ENCODE measurements at regions not wholly inside any gene's neighbourhood (a gene's known extent, or its start where the extent isn't known, plus 50 kb on each side); places are given as distances from the start of the nearest gene placed in this dataset.

DNA sequence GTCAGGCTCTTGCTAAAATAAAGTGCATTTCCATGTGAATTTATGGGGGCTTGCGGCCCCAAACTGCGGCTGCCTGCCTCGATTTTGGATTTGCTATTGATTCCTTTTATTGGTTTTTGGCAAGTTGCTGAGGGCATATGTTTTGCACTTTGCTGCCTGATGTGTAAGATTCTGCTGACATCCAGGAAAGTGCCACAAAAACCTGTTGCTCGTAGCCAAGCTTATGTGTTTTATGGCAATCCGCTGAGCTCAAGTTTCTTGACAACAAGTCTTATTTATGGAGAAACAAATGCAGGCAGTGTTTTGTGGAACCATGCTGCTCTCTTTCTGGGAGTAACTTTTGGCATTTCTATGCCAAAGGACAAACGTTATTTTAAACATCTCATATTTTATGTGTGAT, 97.3 kb upstream of the DDIT4L start:
- no peak overlapping the region for H3K4me2 ChIP-seq (replicated peaks; ENCODE audit: extremely low read depth, low read length, poor library complexity, severe bottlenecking)
- H4K20me1 ChIP-seq (ENCODE audit: insufficient read depth, low read length) = no peaks in the 10 kb centered on the region
- Mint-ChIP-seq H3K4me3 (no peak overlapping the region), H3K27me3 (ENCODE audit: low read depth in 3 of 3) (peaks cover 0 to 3% (median 0%) of the 10 kb centered on the region in 3 donors), H3K27ac (no peak overlapping the region), H3K9me3 (peaks cover 0 to 14% (median 1%) of the 10 kb centered on the region in 7 donors), H3K36me3 (no peaks in the 10 kb centered on the region), H3K4me1 (no peaks in the 10 kb centered on the region)
- no peaks in the 10 kb centered on the region for H3K36me3 ChIP-seq (replicated peaks in 1 of 2; ENCODE audit: control insufficient read depth in 1 of 2, insufficient read depth in 2 of 2, low read length in 2 of 2)
- H3K4me3 ChIP-seq (replicated peaks in 1 of 3; ENCODE audit: low read depth in 2 of 3, low read length in 3 of 3) = no peak overlapping the region
- no peak overlapping the region for H3K9ac ChIP-seq (ENCODE audit: insufficient read depth, low read length, poor library complexity, severe bottlenecking)
- H3K79me2 ChIP-seq (ENCODE audit: insufficient read depth, low read length) = no peaks in the 10 kb centered on the region
- no peak for DNase-seq
- H3K9me3 ChIP-seq (replicated peaks in 1 of 2; ENCODE audit: control insufficient read depth in 1 of 2, insufficient read depth in 1 of 2, low read length in 2 of 2) = no peaks in the 10 kb centered on the region
- intact Hi-C loops (cut with micrococcal nuclease) = no loop called here
- 91% methylated on average over 4 of the region's 6 CpGs for WGBS (ENCODE audit: insufficient coverage)
- H3K27ac ChIP-seq (ENCODE audit: low read depth in 1 of 2, low read length in 2 of 2) = no peak overlapping the region
- no peak overlapping the region for H2AFZ ChIP-seq (ENCODE audit: insufficient read depth, low read depth, low read length, poor library complexity, severe bottlenecking)
- TF ChIP-seq, protein P1, sequence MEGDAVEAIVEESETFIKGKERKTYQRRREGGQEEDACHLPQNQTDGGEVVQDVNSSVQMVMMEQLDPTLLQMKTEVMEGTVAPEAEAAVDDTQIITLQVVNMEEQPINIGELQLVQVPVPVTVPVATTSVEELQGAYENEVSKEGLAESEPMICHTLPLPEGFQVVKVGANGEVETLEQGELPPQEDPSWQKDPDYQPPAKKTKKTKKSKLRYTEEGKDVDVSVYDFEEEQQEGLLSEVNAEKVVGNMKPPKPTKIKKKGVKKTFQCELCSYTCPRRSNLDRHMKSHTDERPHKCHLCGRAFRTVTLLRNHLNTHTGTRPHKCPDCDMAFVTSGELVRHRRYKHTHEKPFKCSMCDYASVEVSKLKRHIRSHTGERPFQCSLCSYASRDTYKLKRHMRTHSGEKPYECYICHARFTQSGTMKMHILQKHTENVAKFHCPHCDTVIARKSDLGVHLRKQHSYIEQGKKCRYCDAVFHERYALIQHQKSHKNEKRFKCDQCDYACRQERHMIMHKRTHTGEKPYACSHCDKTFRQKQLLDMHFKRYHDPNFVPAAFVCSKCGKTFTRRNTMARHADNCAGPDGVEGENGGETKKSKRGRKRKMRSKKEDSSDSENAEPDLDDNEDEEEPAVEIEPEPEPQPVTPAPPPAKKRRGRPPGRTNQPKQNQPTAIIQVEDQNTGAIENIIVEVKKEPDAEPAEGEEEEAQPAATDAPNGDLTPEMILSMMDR (IDR thresholded peaks at IDR 0.05) = no peak
- no peaks in the 10 kb centered on the region for H3K27me3 ChIP-seq (ENCODE audit: control insufficient read depth in 2 of 2, insufficient read depth in 2 of 2, low read length in 2 of 2)
- H3K4me1 ChIP-seq (ENCODE audit: control insufficient read depth in 1 of 2, insufficient read depth in 2 of 2, low read length in 2 of 2) = no peaks in the 10 kb centered on the region

DNA sequence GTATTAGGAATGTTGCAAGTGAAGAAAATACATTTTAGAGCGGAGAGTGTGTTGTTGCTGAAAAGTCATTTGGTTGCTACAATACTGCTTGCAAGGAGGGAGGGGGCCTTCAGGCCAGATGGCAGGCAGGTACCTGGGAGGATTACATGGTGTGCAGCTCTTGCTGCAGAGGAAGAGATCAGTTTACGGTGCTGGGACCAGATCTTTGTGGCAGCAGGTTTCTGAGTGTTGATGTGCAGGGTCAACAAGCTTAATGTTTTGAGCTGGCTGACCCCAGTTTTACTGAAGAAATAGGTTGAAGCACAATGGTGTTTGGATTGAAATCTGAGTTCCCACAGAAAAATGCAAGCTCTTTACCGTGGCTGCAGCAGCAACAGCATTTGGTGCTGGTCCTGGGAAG, 96.4 kb upstream of the DDIT4L start:
- Histone ChIP-seq H3K4me2 (replicated peaks; ENCODE audit: extremely low read depth, low read length, poor library complexity, severe bottlenecking) (no peak overlapping the region), H3K4me1 (ENCODE audit: control insufficient read depth in 1 of 2, insufficient read depth in 2 of 2, low read length in 2 of 2) (no peaks in the 10 kb centered on the region), H3K79me2 (ENCODE audit: insufficient read depth, low read length) (no peaks in the 10 kb centered on the region), H3K9me3 (replicated peaks in 1 of 2; ENCODE audit: control insufficient read depth in 1 of 2, insufficient read depth in 1 of 2, low read length in 2 of 2) (no peaks in the 10 kb centered on the region), H4K20me1 (ENCODE audit: insufficient read depth, low read length) (no peaks in the 10 kb centered on the region), H3K27me3 (ENCODE audit: control insufficient read depth in 2 of 2, insufficient read depth in 2 of 2, low read length in 2 of 2) (no peaks in the 10 kb centered on the region), H3K27ac (ENCODE audit: low read depth in 1 of 2, low read length in 2 of 2) (no peak overlapping the region), H3K36me3 (replicated peaks in 1 of 2; ENCODE audit: control insufficient read depth in 1 of 2, insufficient read depth in 2 of 2, low read length in 2 of 2) (no peaks in the 10 kb centered on the region), H3K4me3 (replicated peaks in 1 of 3; ENCODE audit: low read depth in 2 of 3, low read length in 3 of 3) (no peak overlapping the region), H3K9ac (ENCODE audit: insufficient read depth, low read length, poor library complexity, severe bottlenecking) (no peak overlapping the region), H2AFZ (ENCODE audit: insufficient read depth, low read depth, low read length, poor library complexity, severe bottlenecking) (no peak overlapping the region)
- H3K27ac Mint-ChIP-seq = no peak overlapping the region
- DNase-seq = no peak
- peaks cover 0 to 3% (median 0%) of the 10 kb centered on the region in 3 donors for H3K27me3 Mint-ChIP-seq (ENCODE audit: low read depth in 3 of 3)
- H3K4me1 Mint-ChIP-seq = no peaks in the 10 kb centered on the region
- H3K4me3 Mint-ChIP-seq = no peak overlapping the region
- H3K36me3 Mint-ChIP-seq = no peaks in the 10 kb centered on the region
- 95% methylated on average over 2 of the region's 3 CpGs for WGBS (ENCODE audit: insufficient coverage)
- intact Hi-C loops (cut with micrococcal nuclease) = no loop called here
- peaks cover 0 to 14% (median 2%) of the 10 kb centered on the region in 7 donors for H3K9me3 Mint-ChIP-seq
- TF ChIP-seq, protein P1 (IDR thresholded peaks at IDR 0.05) = no peak

All from CD14-positive monocyte (primary cell).